Nephron progenitor cell (in vitro differentiated cells): ENCODE measurements at regions not wholly inside any gene's neighbourhood (a gene's known extent, or its start where the extent isn't known, plus 50 kb on each side); places are given as distances from the start of the nearest gene placed in this dataset.

Experiments
- DNase-seq: peaks from one replicate; pipeline ENCODE4 v3.0.0; 2021
- H3K27ac Mint-ChIP-seq: 2 replicates; pipeline ENCODE4 v1.8.0; 2021; ENCODE audit warnings: mild to moderate bottlenecking, moderate library complexity, mixed read lengths
- H3K27me3 Mint-ChIP-seq: 2 replicates; pipeline ENCODE4 v1.8.0; 2021; ENCODE audit warnings: mild to moderate bottlenecking, low read depth, mixed read lengths; ENCODE audit not compliant: poor library complexity
- H3K36me3 Mint-ChIP-seq: 2 replicates; pipeline ENCODE4 v1.8.0; 2021; ENCODE audit warnings: low read depth, mixed read lengths
- H3K4me1 Mint-ChIP-seq: 2 replicates; pipeline ENCODE4 v1.8.0; 2021; ENCODE audit warnings: mixed read lengths
- H3K4me3 Mint-ChIP-seq: 2 replicates; pipeline ENCODE4 v1.8.0; 2021; ENCODE audit warnings: mild to moderate bottlenecking, moderate library complexity, mixed read lengths
- H3K9me3 Mint-ChIP-seq: 2 replicates; pipeline ENCODE4 v1.8.0; 2021; ENCODE audit warnings: mild to moderate bottlenecking, moderate library complexity, mixed read lengths
- TF ChIP-seq, protein P1 (sequence below): fragments of 200-600 bp; sonication (generic); IDR thresholded peaks from 2 replicates; pipeline ENCODE4 v1.5.0; 2021; ENCODE audit warnings: antibody characterized with exemption

DNA sequence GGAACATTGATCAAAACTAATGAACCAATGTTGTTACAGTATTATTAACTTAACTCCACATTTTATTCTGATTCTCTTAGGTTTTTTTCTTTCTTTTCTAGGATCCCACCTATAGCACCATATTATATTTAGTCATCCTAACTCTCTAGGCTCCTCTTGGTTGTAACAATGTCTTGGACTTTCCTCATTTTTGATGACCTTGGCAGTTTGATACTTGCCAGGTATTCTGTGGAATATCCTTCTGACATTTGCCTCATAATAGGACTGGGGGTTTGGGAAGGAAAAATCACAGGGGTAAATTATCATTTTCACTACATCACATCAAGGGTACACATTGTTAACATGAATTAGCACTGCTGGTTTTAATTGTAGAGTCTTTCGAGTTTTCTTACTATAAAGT is 851.6 kb upstream of the SOX9 start:
- Mint-ChIP-seq H3K27me3 (peaks cover 6% of the 10 kb centered on the region), H3K27ac (no peak overlapping the region), H3K9me3 (peaks cover 46% of the 10 kb centered on the region), H3K36me3 (peaks cover 24% of the 10 kb centered on the region), H3K4me3 (no peak overlapping the region), H3K4me1 (no peaks in the 10 kb centered on the region)
- DNase-seq: no peak
- TF ChIP-seq, protein P1, sequence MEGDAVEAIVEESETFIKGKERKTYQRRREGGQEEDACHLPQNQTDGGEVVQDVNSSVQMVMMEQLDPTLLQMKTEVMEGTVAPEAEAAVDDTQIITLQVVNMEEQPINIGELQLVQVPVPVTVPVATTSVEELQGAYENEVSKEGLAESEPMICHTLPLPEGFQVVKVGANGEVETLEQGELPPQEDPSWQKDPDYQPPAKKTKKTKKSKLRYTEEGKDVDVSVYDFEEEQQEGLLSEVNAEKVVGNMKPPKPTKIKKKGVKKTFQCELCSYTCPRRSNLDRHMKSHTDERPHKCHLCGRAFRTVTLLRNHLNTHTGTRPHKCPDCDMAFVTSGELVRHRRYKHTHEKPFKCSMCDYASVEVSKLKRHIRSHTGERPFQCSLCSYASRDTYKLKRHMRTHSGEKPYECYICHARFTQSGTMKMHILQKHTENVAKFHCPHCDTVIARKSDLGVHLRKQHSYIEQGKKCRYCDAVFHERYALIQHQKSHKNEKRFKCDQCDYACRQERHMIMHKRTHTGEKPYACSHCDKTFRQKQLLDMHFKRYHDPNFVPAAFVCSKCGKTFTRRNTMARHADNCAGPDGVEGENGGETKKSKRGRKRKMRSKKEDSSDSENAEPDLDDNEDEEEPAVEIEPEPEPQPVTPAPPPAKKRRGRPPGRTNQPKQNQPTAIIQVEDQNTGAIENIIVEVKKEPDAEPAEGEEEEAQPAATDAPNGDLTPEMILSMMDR: no peak

DNA sequence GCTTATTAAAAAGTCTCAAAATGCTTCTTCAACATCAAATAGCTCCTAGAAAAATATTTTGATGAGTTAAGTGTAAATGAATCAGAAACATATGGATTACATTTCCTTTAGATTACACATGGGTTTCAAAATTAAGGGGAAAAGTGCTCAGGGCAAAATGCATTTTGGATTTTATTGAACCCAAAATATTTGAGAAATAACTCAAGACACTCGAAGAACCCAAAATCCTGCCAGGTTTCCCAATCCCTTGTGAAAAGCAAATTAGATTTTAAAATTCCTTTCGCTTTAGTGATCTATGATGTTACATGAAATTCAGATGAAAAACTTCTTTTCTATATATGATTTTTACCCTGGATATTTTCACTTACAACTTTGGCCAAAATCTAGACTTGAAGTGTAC is 847.4 kb upstream of the SOX9 start:
- H3K4me3 Mint-ChIP-seq: no peak overlapping the region
- H3K27ac Mint-ChIP-seq: no peak overlapping the region
- peaks cover 6% of the 10 kb centered on the region for H3K36me3 Mint-ChIP-seq
- TF ChIP-seq, protein P1: no peak
- DNase-seq: no peak
- H3K27me3 Mint-ChIP-seq: peaks cover 1% of the 10 kb centered on the region
- H3K4me1 Mint-ChIP-seq: peaks cover 6% of the 10 kb centered on the region
- peaks cover 12% of the 10 kb centered on the region for H3K9me3 Mint-ChIP-seq

DNA sequence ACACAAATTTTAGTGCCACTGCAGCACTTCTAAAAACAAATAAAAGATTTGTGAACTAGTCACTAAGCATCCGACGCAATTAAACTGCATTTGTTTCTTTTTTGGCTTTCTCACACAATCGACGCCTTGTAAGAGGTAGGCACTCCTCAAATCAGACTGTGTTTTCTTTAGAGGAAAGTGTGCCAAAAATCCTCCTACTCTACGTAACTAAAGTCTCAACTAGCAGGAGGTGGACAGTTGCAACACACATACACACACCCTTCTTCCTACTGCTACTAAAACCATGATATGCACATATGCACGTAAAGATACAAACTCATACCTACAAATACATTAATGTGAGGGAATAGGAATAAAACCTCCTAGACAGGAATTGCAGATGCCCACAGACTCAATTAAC is 844.7 kb upstream of the SOX9 start:
- Mint-ChIP-seq H3K9me3 (peaks cover 4% of the 10 kb centered on the region), H3K27ac (no peak overlapping the region), H3K27me3 (peaks cover 5% of the 10 kb centered on the region), H3K36me3 (no peaks in the 10 kb centered on the region), H3K4me3 (no peak overlapping the region), H3K4me1 (peaks cover 6% of the 10 kb centered on the region)
- DNase-seq: no peak
- TF ChIP-seq, protein P1: no peak

DNA sequence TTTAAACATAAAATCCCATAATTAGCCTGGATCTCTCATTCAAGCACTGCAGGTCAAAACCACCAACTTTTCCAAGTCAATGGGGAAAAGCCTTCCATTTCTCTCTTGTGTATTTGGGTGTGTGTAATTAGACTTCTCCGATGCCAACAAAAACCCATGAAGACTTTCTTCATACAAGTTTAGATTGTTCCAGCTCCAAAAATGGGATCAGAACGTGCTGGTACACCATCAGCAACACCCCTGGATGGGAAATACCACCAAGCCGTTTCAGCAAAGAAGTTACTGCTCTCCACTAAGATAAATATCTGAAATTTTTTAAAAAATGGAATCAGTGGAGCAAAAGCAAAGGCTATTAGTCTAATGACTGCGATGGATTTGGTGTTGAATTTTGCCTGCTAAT is 837.3 kb upstream of the SOX9 start:
- DNase-seq: no peak
- H3K27me3 Mint-ChIP-seq: peaks cover 9% of the 10 kb centered on the region
- no peak overlapping the region for H3K4me3 Mint-ChIP-seq
- peaks cover 19% of the 10 kb centered on the region for H3K4me1 Mint-ChIP-seq
- H3K9me3 Mint-ChIP-seq: peaks cover 4% of the 10 kb centered on the region
- TF ChIP-seq, protein P1: no peak
- no peaks in the 10 kb centered on the region for H3K36me3 Mint-ChIP-seq
- no peak overlapping the region for H3K27ac Mint-ChIP-seq

DNA sequence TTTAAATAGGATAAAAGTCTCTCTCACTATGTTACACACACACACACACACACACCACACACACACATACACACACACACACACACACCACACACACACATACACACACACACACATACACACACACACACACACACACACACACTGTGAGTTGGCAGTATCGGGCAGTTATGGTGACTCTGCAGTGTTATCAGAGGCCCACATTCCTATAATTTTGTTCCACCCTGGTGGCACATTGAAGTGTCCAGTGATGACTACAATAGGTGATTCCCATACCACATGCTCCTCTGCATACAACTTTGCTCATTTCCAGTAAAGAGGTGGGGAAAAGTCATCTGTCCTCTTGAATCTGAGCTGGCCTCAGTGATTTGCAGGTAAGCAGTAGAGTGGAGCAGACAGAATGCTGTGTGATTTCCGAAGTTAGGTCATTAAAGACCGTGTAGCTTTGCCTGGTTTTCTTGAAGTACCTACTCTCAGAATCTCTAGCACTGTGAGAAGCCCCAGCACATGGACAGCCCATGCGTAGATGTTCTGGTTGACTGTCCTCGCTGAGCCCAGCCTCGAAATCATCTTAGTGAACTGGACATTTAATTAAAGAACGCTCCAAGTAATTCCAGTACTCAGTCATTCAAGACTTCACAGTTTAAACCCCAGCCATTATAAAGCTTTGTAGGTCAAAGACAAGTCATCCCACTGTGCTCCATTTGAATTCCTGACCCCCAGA is 836.6 kb upstream of the SOX9 start:
- no peak overlapping the region for H3K27ac Mint-ChIP-seq
- H3K27me3 Mint-ChIP-seq: peaks cover 7% of the 10 kb centered on the region
- H3K4me1 Mint-ChIP-seq: peaks cover 19% of the 10 kb centered on the region
- no peak overlapping the region for H3K4me3 Mint-ChIP-seq
- H3K36me3 Mint-ChIP-seq: no peaks in the 10 kb centered on the region
- H3K9me3 Mint-ChIP-seq: no peaks in the 10 kb centered on the region
- TF ChIP-seq, protein P1: no peak
- DNase-seq: no peak

DNA sequence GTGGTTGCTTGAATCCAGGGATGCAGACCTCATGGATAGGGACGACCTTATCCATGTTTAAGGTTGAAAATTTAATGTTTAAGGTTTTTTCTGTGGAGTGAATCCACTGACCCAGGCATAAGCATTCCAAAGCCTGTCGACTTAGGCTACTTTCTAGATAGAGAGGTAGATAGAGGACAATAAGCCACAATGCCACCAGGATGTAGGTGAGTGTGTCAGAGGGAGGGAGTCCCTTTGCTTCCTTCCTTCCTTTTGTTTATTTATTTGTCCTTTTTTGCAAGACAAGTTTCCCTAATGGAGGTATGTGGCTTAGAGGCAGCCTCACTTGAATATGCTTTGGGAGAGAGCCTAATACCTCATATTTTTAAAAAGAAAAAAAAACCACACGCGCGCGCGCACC is 834.2 kb upstream of the SOX9 start:
- no peak overlapping the region for H3K4me3 Mint-ChIP-seq
- H3K27me3 Mint-ChIP-seq: peaks cover 4% of the 10 kb centered on the region
- no peaks in the 10 kb centered on the region for H3K9me3 Mint-ChIP-seq
- DNase-seq: no peak
- TF ChIP-seq, protein P1: no peak
- H3K4me1 Mint-ChIP-seq: peaks cover 30% of the 10 kb centered on the region
- no peak overlapping the region for H3K27ac Mint-ChIP-seq
- H3K36me3 Mint-ChIP-seq: no peaks in the 10 kb centered on the region
